ENCODE measurements at regions not wholly inside any gene's neighbourhood (a gene's known extent, or its start where the extent isn't known, plus 50 kb on each side); places are given as distances from the start of the nearest gene placed in this dataset.
"Not testable (repeated sequence)": the region's sequence is repeated elsewhere in the genome, so short reads cannot be mapped to it uniquely, and the experiment has no call there.

- DNase-seq (no peak), ATAC-seq (no peak)
- intact Hi-C loops (cut with DNase I, micrococcal nuclease) = no loop called here
Measured at GRCh38 chr2:184187421-184187971, 410.8 kb upstream of the ZNF804A start.

- DNase-seq (no peak), ATAC-seq (no peak)
- intact Hi-C loops (cut with DNase I, micrococcal nuclease) = no loop called here
Measured at GRCh38 chr2:184190725-184191124, 407.6 kb upstream of the ZNF804A start.

GRCh38 chr2:184192649-184193048 lies 405.7 kb upstream of the ZNF804A start:
- ATAC-seq = no peak
- intact Hi-C loops (cut with DNase I, micrococcal nuclease) = no loop called here
- DNase-seq = no peak

GRCh38 chr2:184197413-184197812 lies 400.9 kb upstream of the ZNF804A start:
- DNase-seq (no peak), ATAC-seq (no peak)
- intact Hi-C loops (cut with DNase I, micrococcal nuclease) = no loop called here

- intact Hi-C loops (cut with DNase I, micrococcal nuclease); DNase-seq; ATAC-seq: not testable (repeated sequence)
Measured at GRCh38 chr2:184198791-184199190, 399.5 kb upstream of the ZNF804A start.

- DNase-seq (no peak), ATAC-seq (no peak)
- intact Hi-C loops (cut with DNase I, micrococcal nuclease) = no loop called here
Measured at GRCh38 chr2:184199274-184199673, 399.1 kb upstream of the ZNF804A start.

- intact Hi-C loops (cut with DNase I, micrococcal nuclease) = no loop called here
- ATAC-seq (no peak), DNase-seq (no peak)
Measured at GRCh38 chr2:184201246-184201645, 397.1 kb upstream of the ZNF804A start.

GRCh38 chr2:184203661-184204060 lies 394.7 kb upstream of the ZNF804A start:
- ATAC-seq (no peak), DNase-seq (no peak)
- intact Hi-C loops (cut with DNase I, micrococcal nuclease) = no loop called here

- DNase-seq (no peak), ATAC-seq (no peak)
- intact Hi-C loops (cut with DNase I, micrococcal nuclease) = no loop called here
Measured at GRCh38 chr2:184205048-184205596, 393.2 kb upstream of the ZNF804A start.

- ATAC-seq (no peak), DNase-seq (no peak)
- intact Hi-C loops (cut with DNase I, micrococcal nuclease) = no loop called here
Measured at GRCh38 chr2:184206045-184206444, 392.3 kb upstream of the ZNF804A start.

GRCh38 chr2:184210329-184210728 lies 388.0 kb upstream of the ZNF804A start:
- ATAC-seq = no peak

GRCh38 chr2:184215745-184216144 lies 382.6 kb upstream of the ZNF804A start:
- no peak for DNase-seq
- intact Hi-C loops (cut with DNase I, micrococcal nuclease) = no loop called here
- ATAC-seq = no peak

More at GRCh38 chr2:184210329-184210728, 388.0 kb upstream of the ZNF804A start:
- no peak for DNase-seq
- intact Hi-C loops (cut with DNase I, micrococcal nuclease) = no loop called here

GRCh38 chr2:184256611-184257010 lies 341.7 kb upstream of the ZNF804A start:
- ATAC-seq (no peak), DNase-seq (no peak)
- intact Hi-C loops (cut with DNase I, micrococcal nuclease) = loop anchor here in 1 of 2 donors (10.0 kb wide), 1 partner anchor 358 kb away; no protein-coding TSS in a partner anchor

- DNase-seq (no peak), ATAC-seq (no peak)
- intact Hi-C loops (cut with DNase I, micrococcal nuclease) = no loop called here
Measured at GRCh38 chr2:184261331-184261730, 337.0 kb upstream of the ZNF804A start.

- no peak for DNase-seq
- intact Hi-C loops (cut with DNase I, micrococcal nuclease) = no loop called here
- no peak for ATAC-seq
Measured at GRCh38 chr2:184261818-184262217, 336.5 kb upstream of the ZNF804A start.

- DNase-seq (no peak), ATAC-seq (no peak)
- intact Hi-C loops (cut with DNase I, micrococcal nuclease) = no loop called here
Measured at GRCh38 chr2:184268900-184269477, 329.3 kb upstream of the ZNF804A start.

GRCh38 chr2:184270660-184271059 lies 327.7 kb upstream of the ZNF804A start:
- intact Hi-C loops (cut with DNase I, micrococcal nuclease) = no loop called here
- DNase-seq (no peak), ATAC-seq (no peak)

GRCh38 chr2:184272056-184272455 lies 326.3 kb upstream of the ZNF804A start:
- intact Hi-C loops (cut with DNase I, micrococcal nuclease) = no loop called here
- ATAC-seq (no peak), DNase-seq (no peak)

GRCh38 chr2:184294831-184295230 lies 303.5 kb upstream of the ZNF804A start:
- DNase-seq (no peak), ATAC-seq (no peak)
- intact Hi-C loops (cut with DNase I, micrococcal nuclease) = no loop called here

- intact Hi-C loops (cut with DNase I, micrococcal nuclease) = no loop called here
Measured at GRCh38 chr2:184297085-184297484, 301.2 kb upstream of the ZNF804A start.

GRCh38 chr2:184302506-184302905 lies 295.8 kb upstream of the ZNF804A start:
- intact Hi-C loops (cut with DNase I, micrococcal nuclease) = no loop called here
- DNase-seq (no peak), ATAC-seq (no peak)

More at GRCh38 chr2:184297085-184297484, 301.2 kb upstream of the ZNF804A start:
- ATAC-seq (no peak), DNase-seq (no peak)

Data from left colon (tissue), 2 donors.